B cell (primary cell): ENCODE measurements at regions not wholly inside any gene's neighbourhood (a gene's known extent, or its start where the extent isn't known, plus 50 kb on each side); places are given as distances from the start of the nearest gene placed in this dataset.

Source experiments
- ATAC-seq: fragments of 200-7000 bp; cut with Tn5 transposase; one replicate; pipeline ENCODE4 v1.10.0; 2021; ENCODE audit warnings: low read depth, mild to moderate bottlenecking, moderate number of reproducible peaks, moderate library complexity
- CTCF ChIA-PET: fragments of 350-600 bp; sonication (Branson Sonifier 250); formaldehyde crosslinking; loops from one replicate; lab custom pipeline; 2021; ENCODE audit warnings: antibody characterized with exemption, inconsistent platforms; lab: Charles Lee
- POLR2A ChIA-PET: fragments of 350-600 bp; sonication (Branson Sonifier 250); formaldehyde crosslinking; loops from one replicate; lab custom pipeline; 2021; ENCODE audit warnings: antibody characterized with exemption; lab: Charles Lee
- DNase-seq: peaks from one replicate; pipeline ENCODE4 v3.0.0; 2013
- H2AFZ ChIP-seq: 2 replicates; pipeline ENCODE4 v1.6.1; 2012; ENCODE audit warnings: mild to moderate bottlenecking, low read depth, low read length; ENCODE audit not compliant: insufficient read depth, poor library complexity, severe bottlenecking
- H3K27ac ChIP-seq, 2 donors: 1 replicate in 1 of 2; 2 replicates in 1 of 2; pipeline ENCODE4 v1.5.1; 2012 to 2013; ENCODE audit warnings: low read length in 2 of 2, mild to moderate bottlenecking in 2 of 2, moderate library complexity in 1 of 2
- H3K27me3 ChIP-seq, 4 experiments: fragments of 200-600 bp in 1 of 4; sonication (generic) in 1 of 4; replicated peaks in 1 of 4; 1 replicate in 2 of 4; 2 replicates in 2 of 4; pipeline versions ENCODE4 v1.6.1 to v1.7.0; 2013 to 2016; ENCODE audit warnings: low read length in 3 of 4, mild to moderate bottlenecking in 2 of 4, mixed read lengths in 1 of 4, moderate library complexity in 1 of 4; ENCODE audit not compliant: insufficient read depth in 4 of 4, control insufficient read depth in 3 of 4; ENCODE audit errors: control extremely low read depth in 1 of 4
- H3K36me3 ChIP-seq, 2 experiments: replicated peaks in 1 of 2; 1 replicate in 1 of 2; 2 replicates in 1 of 2; pipeline versions ENCODE4 v1.6.1 to v1.7.1; 2013; ENCODE audit warnings: low read length in 1 of 2; ENCODE audit not compliant: insufficient read depth in 2 of 2, control insufficient read depth in 1 of 2; ENCODE audit errors: control extremely low read depth in 1 of 2, extremely low read depth in 1 of 2
- H3K4me1 ChIP-seq, 2 donors: fragments of 200-600 bp in 1 of 2; sonication (generic) in 1 of 2; 1 replicate in 1 of 2; 2 replicates in 1 of 2; pipeline versions ENCODE4 v1.5.1 to v1.6.1; 2013 to 2017; ENCODE audit warnings: low read length in 2 of 2; ENCODE audit not compliant: control insufficient read depth in 2 of 2, insufficient read depth in 2 of 2
- H3K4me2 ChIP-seq: replicated peaks from 2 replicates; pipeline ENCODE3; 2012; ENCODE audit warnings: mild to moderate bottlenecking, low read depth, low read length; ENCODE audit not compliant: poor library complexity, severe bottlenecking
- H3K4me3 ChIP-seq, 5 experiments: fragments of 200-600 bp in 1 of 5; sonication (generic) in 1 of 5; 1 replicate in 3 of 5; 2 replicates in 2 of 5; pipeline versions ENCODE4 v1.5.1 to v1.7.0; 2011 to 2016; ENCODE audit warnings: low read length in 4 of 5, mild to moderate bottlenecking in 4 of 5, low read depth in 2 of 5, control low read depth in 1 of 5, moderate library complexity in 1 of 5; ENCODE audit not compliant: insufficient read depth in 1 of 5; ENCODE audit errors: control extremely low read depth in 1 of 5, extremely low read depth in 1 of 5
- H3K79me2 ChIP-seq: fragments of 200-600 bp; sonication (generic); one replicate; pipeline ENCODE4 v1.6.0; 2016; ENCODE audit warnings: low read length; ENCODE audit not compliant: control insufficient read depth, insufficient read depth
- H3K9ac ChIP-seq: fragments of 200-600 bp; sonication (generic); 2 replicates; pipeline ENCODE4 v1.6.1; 2017; ENCODE audit warnings: mild to moderate bottlenecking, low read length, moderate library complexity
- H3K9me3 ChIP-seq, 3 donors: one replicate each; pipeline versions ENCODE4 v1.6.1 to v1.7.1; 2013; ENCODE audit warnings: low read length in 2 of 3; ENCODE audit not compliant: control insufficient read depth in 2 of 3, insufficient read depth in 1 of 3; ENCODE audit errors: control extremely low read depth in 1 of 3
- H4K20me1 ChIP-seq: 2 replicates; pipeline ENCODE4 v1.6.0; 2012; ENCODE audit warnings: mild to moderate bottlenecking, low read length; ENCODE audit not compliant: insufficient read depth, control insufficient read depth, poor library complexity, severe bottlenecking
- H3K27ac Mint-ChIP-seq: one replicate; pipeline ENCODE4 v1.8.0; 2021; ENCODE audit warnings: mixed read lengths
- H3K27me3 Mint-ChIP-seq: one replicate; pipeline ENCODE4 v1.8.0; 2021; ENCODE audit warnings: mixed read lengths
- H3K4me1 Mint-ChIP-seq: one replicate; pipeline ENCODE4 v1.8.0; 2021; ENCODE audit warnings: mixed read lengths
- H3K4me3 Mint-ChIP-seq: one replicate; pipeline ENCODE4 v1.8.0; 2021; ENCODE audit warnings: mixed read lengths
- H3K9me3 Mint-ChIP-seq: one replicate; pipeline ENCODE4 v1.8.0; 2022; ENCODE audit warnings: mixed read lengths; ENCODE audit not compliant: insufficient read depth
- EZH2 ChIP-seq: IDR thresholded peaks from 2 replicates; pipeline ENCODE4 v1.6.1; 2012; ENCODE audit warnings: borderline replicate concordance, low read depth, mild to moderate bottlenecking, moderate library complexity, low read length; ENCODE audit not compliant: insufficient read depth, poor library complexity, severe bottlenecking
- WGBS: methylation state at CpG from one replicate; pipeline ENCODE4 v1.1.5; 2013; ENCODE audit warnings: missing lambda C conversion rate; ENCODE audit not compliant: insufficient coverage; 5-methylcytosine and 5-hydroxymethylcytosine counted together
- intact Hi-C: fragments of 100-400 bp; cut with micrococcal nuclease; formaldehyde crosslinking; loops from one replicate; pipeline ENCODE4 v1.10.0; 2022
- TF ChIP-seq, protein P1 (sequence below): fragments of 200-600 bp; IDR thresholded peaks from one replicate; pipeline ENCODE4 v1.8.0; 2022; ENCODE audit warnings: antibody characterized with exemption, mild to moderate bottlenecking

DNA sequence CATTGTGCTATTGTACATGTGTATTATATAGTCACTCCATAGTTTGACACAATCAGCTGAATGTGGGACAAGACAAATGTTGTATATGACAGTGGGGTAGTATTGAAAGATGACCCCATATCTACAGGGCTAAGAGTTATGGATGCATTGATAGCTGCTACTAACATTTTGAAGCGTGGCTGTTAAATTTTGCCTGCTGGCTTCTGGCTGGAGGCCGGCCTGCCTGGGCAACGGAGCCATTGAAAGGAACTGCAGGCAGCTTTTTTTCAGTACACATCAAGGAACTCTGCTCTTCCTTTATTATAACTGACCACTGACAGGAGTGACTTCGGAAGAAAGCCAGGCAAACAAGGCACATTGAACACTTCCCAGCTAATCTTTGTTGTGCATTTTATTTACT is 76.1 kb upstream of the TMEM33 start:
- Histone ChIP-seq H3K27ac (no peak overlapping the region), H3K4me2 (no peak overlapping the region), H3K36me3 (no peaks in the 10 kb centered on the region), H3K4me1 (no peaks in the 10 kb centered on the region), H3K9ac (no peak overlapping the region), H3K4me3 (no peak overlapping the region), H2AFZ (no peak overlapping the region), H3K9me3 (peaks cover 0 to 7% (median 0%) of the 10 kb centered on the region in 3 donors), H3K27me3 (peaks cover 0 to 13% (median 3%) of the 10 kb centered on the region in 4 experiments), H4K20me1 (no peaks in the 10 kb centered on the region), H3K79me2 (no peaks in the 10 kb centered on the region)
- Mint-ChIP-seq H3K4me3 (no peak overlapping the region), H3K9me3 (no peaks in the 10 kb centered on the region), H3K27ac (no peak overlapping the region), H3K4me1 (no peaks in the 10 kb centered on the region), H3K27me3 (peaks cover 57% of the 10 kb centered on the region)
- intact Hi-C loops = no loop called here
- ATAC-seq (no peak), DNase-seq (no peak)
- POLR2A ChIA-PET = no interaction called here
- TF ChIP-seq, protein P1, sequence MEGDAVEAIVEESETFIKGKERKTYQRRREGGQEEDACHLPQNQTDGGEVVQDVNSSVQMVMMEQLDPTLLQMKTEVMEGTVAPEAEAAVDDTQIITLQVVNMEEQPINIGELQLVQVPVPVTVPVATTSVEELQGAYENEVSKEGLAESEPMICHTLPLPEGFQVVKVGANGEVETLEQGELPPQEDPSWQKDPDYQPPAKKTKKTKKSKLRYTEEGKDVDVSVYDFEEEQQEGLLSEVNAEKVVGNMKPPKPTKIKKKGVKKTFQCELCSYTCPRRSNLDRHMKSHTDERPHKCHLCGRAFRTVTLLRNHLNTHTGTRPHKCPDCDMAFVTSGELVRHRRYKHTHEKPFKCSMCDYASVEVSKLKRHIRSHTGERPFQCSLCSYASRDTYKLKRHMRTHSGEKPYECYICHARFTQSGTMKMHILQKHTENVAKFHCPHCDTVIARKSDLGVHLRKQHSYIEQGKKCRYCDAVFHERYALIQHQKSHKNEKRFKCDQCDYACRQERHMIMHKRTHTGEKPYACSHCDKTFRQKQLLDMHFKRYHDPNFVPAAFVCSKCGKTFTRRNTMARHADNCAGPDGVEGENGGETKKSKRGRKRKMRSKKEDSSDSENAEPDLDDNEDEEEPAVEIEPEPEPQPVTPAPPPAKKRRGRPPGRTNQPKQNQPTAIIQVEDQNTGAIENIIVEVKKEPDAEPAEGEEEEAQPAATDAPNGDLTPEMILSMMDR = no peak
- no peak for TF ChIP-seq EZH2
- CTCF ChIA-PET = no interaction called here
- 78% methylated on average over 3 of the region's 4 CpGs for WGBS

DNA sequence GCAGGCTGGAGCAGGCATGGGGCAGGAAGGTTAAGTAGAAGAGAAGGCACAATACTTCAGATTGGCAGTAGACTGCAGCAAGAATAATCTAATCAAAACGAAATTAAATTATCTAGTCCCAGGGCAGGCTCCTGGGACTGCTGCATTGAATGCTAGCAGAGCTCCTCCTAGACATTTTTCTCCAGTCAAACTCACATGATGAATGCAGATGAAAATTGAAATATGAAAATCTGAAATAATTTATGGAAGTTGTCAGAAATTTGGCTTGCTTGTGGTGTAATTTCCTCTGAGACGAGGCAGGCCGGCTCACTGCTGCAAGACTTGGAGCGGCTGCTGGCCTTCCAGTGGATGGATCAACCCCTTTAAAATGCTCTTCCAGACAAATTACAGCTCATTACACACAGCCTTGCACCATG is 78.0 kb upstream of the TMEM33 start:
- H4K20me1 ChIP-seq = no peaks in the 10 kb centered on the region
- DNase-seq (no peak), ATAC-seq (no peak)
- WGBS = 56% methylated on average over 4 of the region's 4 CpGs
- Mint-ChIP-seq H3K4me1 (no peaks in the 10 kb centered on the region), H3K4me3 (no peak overlapping the region), H3K27me3 (peaks cover 50% of the 10 kb centered on the region), H3K27ac (no peak overlapping the region), H3K9me3 (no peaks in the 10 kb centered on the region)
- H3K27me3 ChIP-seq = peaks cover 0 to 3% (median 1%) of the 10 kb centered on the region in 4 experiments
- no peak overlapping the region for H3K9ac ChIP-seq
- H2AFZ ChIP-seq = no peak overlapping the region
- H3K4me3 ChIP-seq = no peak overlapping the region
- H3K27ac ChIP-seq = no peak overlapping the region
- no peaks in the 10 kb centered on the region for H3K36me3 ChIP-seq
- no peaks in the 10 kb centered on the region for H3K9me3 ChIP-seq
- TF ChIP-seq EZH2 = no peak
- TF ChIP-seq, protein P1 = no peak
- intact Hi-C loops = no loop called here
- no peak overlapping the region for H3K4me2 ChIP-seq
- H3K4me1 ChIP-seq = no peaks in the 10 kb centered on the region
- ChIA-PET CTCF (no interaction called here), POLR2A (no interaction called here)
- no peaks in the 10 kb centered on the region for H3K79me2 ChIP-seq
